ENCODE measurements at regions not wholly inside any gene's neighbourhood (a gene's known extent, or its start where the extent isn't known, plus 50 kb on each side); places are given as distances from the start of the nearest gene placed in this dataset.

DNA sequence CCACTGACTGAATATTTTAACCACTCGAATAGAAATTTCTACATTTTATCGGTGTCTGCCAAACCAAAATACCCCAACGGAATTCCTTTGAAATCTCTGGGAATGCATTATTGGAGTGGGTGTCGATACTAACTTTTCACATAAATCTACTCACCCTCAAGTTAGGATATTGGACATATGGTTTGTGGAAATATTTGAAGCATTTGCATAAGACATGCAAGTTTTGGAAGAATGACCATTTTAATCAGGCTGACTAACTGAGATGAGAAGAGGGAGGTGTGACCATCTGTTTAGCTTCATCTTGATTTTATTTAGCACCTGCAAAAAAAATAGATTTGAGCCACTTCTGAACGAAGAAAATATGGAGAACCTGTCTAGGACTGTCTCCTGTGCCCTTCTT lies 61.2 kb downstream of the KLF6 start:
- DNase-seq (ENCODE audit: low spot score): no peak

DNA sequence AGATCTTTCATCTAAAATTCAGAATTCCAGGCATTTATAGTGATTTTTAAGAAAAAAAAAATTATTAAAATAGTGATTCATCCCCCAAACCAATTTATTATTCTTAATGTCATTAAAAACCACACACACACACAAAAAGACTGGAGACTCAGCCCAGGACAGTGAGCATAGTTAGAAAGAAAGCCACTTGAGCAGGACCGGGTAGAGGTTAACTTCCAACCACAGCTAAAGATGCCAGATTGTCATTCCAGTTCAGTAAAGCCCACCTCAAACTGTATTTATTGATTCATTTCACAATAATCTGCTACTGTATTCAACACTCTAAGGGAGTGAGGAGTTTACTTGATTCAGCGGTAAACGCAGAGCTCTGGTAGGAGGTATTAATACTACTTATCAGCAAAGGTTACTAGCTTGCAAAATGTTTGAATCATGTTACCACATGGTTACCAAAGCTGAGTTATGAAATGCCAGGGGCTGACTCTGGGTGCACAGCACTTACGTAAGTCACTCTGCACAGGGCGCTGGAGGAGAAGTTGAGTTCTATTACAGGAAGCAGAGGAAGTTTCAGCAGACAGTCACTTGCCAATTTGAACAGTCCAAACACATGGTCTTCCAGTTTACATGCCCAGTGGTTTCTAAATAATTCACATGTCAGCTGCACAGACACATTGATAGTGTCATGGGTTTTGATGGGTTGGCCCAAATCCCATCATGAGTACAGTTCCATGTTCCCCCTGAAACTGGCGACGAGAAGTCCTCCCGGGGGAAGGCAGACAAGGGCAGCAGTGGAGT lies 64.6 kb downstream of the KLF6 start:
- DNase-seq (ENCODE audit: low spot score): peak; percentile 11

DNA sequence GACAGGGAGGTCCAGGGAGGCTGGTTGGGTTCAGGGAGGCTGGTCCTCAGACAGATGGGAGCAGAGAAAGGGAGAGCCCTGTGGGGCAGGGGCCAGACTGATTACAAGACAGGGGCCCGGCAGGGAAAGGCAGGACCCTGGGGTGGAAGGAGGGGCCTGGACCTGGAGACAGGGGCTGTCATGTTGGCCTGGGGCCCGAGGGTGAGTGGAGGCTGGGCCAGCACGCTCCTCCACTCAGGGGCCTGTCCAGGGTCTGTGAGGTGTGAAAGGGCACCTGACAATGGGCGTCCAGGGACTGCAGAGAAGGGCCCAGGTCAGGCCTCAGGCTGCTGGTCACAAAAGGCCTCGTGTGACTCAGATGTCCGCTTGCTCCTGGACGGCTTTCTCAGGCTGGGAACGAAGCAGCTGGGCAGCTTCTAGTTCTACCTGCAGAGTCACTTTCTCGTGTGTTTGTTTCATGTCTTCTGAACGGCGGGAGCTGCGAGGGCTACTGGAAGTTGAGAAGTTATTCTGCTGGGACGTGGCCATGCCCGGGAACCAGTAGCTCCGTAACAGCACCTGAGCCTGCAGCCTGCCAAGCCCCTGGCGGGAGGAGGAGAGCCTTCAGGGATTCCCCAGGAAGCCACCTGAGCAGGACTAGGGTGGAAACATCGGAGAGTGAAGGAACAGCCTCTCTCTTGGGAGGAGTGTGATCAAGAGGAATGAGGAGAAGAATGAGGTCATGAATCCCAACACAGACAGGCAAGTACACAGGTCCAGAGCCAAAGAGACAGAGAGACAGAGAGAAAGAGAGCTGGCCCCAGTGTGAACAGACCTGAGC lies 65.8 kb downstream of the KLF6 start:
- no peak for DNase-seq (ENCODE audit: low spot score)

GRCh38 chr10:3716093-3716492 lies 68.9 kb downstream of the KLF6 start:
- no peak for DNase-seq (ENCODE audit: low spot score)

- DNase-seq (ENCODE audit: low spot score): no peak
Observed at GRCh38 chr10:3714967-3715366, 70.0 kb downstream of the KLF6 start.

GRCh38 chr10:3714531-3714930 lies 70.5 kb downstream of the KLF6 start:
- peak; percentile 51 for DNase-seq (ENCODE audit: low spot score)

DNA sequence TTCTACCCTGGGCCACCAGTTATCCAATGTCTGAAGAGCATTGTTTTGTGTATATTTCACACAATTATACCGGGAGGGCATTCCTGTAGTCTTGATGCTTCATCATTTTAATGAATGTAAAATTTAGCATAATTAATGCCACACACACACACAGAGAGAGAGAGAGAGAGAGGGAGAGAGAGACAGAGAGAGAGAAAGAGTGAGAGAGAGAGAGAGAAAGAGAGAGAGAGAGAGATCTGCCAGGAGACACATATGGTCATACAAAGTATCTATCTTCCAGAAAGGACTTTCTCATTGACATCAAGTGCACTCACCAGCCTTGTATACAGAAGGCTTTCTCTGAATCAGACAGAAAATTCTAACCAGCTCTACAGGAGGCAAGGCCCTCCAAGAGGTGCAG lies 72.3 kb downstream of the KLF6 start:
- DNase-seq (ENCODE audit: low spot score): no peak

- no peak for DNase-seq (ENCODE audit: low spot score)
Observed at GRCh38 chr10:3711918-3712317, 73.1 kb downstream of the KLF6 start.

- no peak for DNase-seq (ENCODE audit: low spot score)
Observed at GRCh38 chr10:3710764-3711163, 74.2 kb downstream of the KLF6 start.

GRCh38 chr10:3709456-3710060 lies 75.5 kb downstream of the KLF6 start:
- DNase-seq (ENCODE audit: low spot score): no peak

- no peak for DNase-seq (ENCODE audit: low spot score)
Observed at GRCh38 chr10:3708852-3709251, 76.2 kb downstream of the KLF6 start.

- DNase-seq (ENCODE audit: low spot score): no peak
Observed at GRCh38 chr10:3704565-3705325, 80.3 kb downstream of the KLF6 start.

DNA sequence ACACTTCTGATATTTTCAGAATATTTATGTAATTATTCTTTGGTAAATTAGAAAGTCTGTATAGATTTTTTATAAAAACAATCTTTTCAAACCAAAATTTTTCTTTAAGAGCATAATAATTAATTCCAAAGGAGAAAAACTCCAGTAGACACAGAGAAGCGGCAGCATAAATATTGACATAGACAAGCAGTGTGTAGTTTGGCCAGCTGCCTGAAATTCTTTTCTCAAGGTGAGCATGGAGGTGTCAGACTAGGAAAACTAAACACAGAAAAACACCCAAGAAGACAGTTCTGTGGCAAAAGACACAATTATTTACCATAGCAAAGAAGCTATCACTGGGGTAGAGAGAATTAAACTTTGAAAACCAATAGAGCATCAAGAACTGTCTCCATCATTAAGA lies 82.4 kb downstream of the KLF6 start:
- no peak for DNase-seq (ENCODE audit: low spot score)

- DNase-seq (ENCODE audit: low spot score): no peak
Observed at GRCh38 chr10:3702056-3702546, 82.9 kb downstream of the KLF6 start.

GRCh38 chr10:3701491-3701890 lies 83.5 kb downstream of the KLF6 start:
- DNase-seq (ENCODE audit: low spot score): no peak

GRCh38 chr10:3700531-3701076 lies 84.4 kb downstream of the KLF6 start:
- DNase-seq (ENCODE audit: low spot score): no peak

DNA sequence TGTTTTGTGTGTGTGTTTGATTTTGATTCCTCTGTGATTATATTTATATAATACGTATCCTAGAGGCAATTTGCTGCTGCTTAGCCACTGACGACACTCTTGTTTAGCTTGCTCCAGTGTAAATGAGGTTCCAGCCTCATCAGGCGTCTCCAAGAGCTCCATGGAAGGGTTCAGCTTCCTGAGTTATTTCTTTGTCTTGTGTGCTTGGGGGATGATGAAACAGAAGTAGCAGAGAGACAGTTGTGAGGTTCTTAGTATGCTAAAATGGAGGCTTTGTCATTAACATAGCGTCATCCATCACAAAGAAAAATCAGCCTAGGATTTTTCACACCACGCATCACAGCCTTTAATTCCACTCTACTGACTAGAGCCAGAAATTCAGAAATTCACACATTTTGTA lies 85.1 kb downstream of the KLF6 start:
- no peak for DNase-seq (ENCODE audit: low spot score)

- no peak for DNase-seq (ENCODE audit: low spot score)
Observed at GRCh38 chr10:3698312-3698711, 86.7 kb downstream of the KLF6 start.

DNA sequence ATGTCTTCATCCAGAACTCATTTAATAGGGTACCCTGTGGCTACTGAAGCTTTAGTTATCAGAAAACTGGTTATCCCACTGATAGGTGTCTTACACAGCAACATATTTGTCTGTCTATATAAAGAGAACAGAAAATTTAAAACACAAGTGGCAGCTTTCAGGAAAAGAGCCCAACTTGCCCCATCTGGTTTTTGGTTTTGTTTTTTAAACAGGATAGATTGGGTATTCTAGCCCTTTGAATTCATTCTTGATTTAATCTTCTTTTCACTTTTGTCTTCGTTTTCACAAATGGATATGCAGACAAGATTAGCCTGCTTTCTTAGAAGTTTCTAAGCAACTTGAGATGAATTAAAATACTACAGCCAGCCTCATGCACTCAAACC lies 91.3 kb downstream of the KLF6 start:
- no peak for DNase-seq (ENCODE audit: low spot score)

GRCh38 chr10:3693022-3693697 lies 91.8 kb downstream of the KLF6 start:
- no peak for DNase-seq (ENCODE audit: low spot score)

- DNase-seq (ENCODE audit: low spot score): no peak
Observed at GRCh38 chr10:3692387-3692999, 92.5 kb downstream of the KLF6 start.

All from H4 (cell line).